Colonic mucosa (tissue), 4 donors: ENCODE measurements at regions not wholly inside any gene's neighbourhood (a gene's known extent, or its start where the extent isn't known, plus 50 kb on each side); places are given as distances from the start of the nearest gene placed in this dataset.

ENCODE experiments used
- DNase-seq: peaks from one replicate; pipeline ENCODE4 v3.0.0-alpha.2; 2020
- H3K27ac ChIP-seq: fragments of 200-600 bp; one replicate; pipeline ENCODE4 v1.8.0; 2021
- H3K27me3 ChIP-seq: fragments of 200-600 bp; one replicate; pipeline ENCODE4 v1.8.0; 2021
- H3K36me3 ChIP-seq: fragments of 200-600 bp; one replicate; pipeline ENCODE4 v1.8.0; 2021
- H3K4me1 ChIP-seq: fragments of 200-600 bp; one replicate; pipeline ENCODE4 v1.8.0; 2021; ENCODE audit warnings: mild to moderate bottlenecking
- H3K4me3 ChIP-seq: fragments of 200-600 bp; one replicate; pipeline ENCODE4 v1.8.0; 2021
- H3K9ac ChIP-seq, 2 donors: one replicate each; pipeline ENCODE4 v1.7.0; 2013; ENCODE audit warnings: control low read depth in 2 of 2, low read depth in 2 of 2, low read length in 2 of 2
- H3K9me3 ChIP-seq: fragments of 200-600 bp; one replicate; pipeline ENCODE4 v1.8.0; 2021
- CTCF ChIP-seq: fragments of 200-600 bp; IDR thresholded peaks from one replicate; pipeline ENCODE4 v1.8.0; 2022; ENCODE audit warnings: antibody characterized with exemption, mild to moderate bottlenecking
- intact Hi-C: fragments of 100-400 bp; cut with DNase I; formaldehyde crosslinking; loops from one replicate; pipeline ENCODE4 v1.14.1; 2022
- donor health status: healthy.
- donor health status: DM: no; HTN: no; CAD: no.
- donor health status: DM: no; HTN: no; CAD: no.

- no peaks in the 10 kb centered on the region for H3K27me3 ChIP-seq
- no peaks in the 10 kb centered on the region for H3K4me1 ChIP-seq
- H3K9me3 ChIP-seq, result no peaks in the 10 kb centered on the region
- DNase-seq, result no peak
- no peak overlapping the region for H3K27ac ChIP-seq
- H3K36me3 ChIP-seq, result no peaks in the 10 kb centered on the region
- no peak overlapping the region for H3K4me3 ChIP-seq
- intact Hi-C loops, result no loop called here
- no peak overlapping the region for H3K9ac ChIP-seq
- TF ChIP-seq CTCF, result no peak
These were observed 60.4 kb upstream of the NPVF start for GRCh38 chr7:25288556-25289307.

DNA sequence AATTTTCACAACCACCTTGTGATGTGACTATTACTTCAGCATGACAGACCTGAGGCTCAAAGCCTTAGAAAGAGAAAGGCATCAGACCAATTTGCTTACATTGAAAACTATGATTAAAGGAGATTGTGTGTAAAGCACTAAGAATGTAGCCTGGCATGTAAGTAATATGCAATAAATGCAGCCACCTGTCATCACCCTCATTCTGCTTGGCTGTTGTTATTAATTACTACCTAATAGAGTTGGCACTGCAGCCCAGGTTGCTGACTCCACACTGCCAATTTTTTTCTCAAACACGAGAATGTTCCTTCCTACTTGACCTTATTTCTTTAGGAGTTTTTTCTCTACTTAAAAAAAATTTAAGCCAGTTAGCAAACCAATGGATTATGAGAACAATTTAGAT lies 61.2 kb upstream of the NPVF start:
- Histone ChIP-seq H3K4me3 (no peak overlapping the region), H3K4me1 (no peaks in the 10 kb centered on the region), H3K9me3 (no peaks in the 10 kb centered on the region), H3K27me3 (no peaks in the 10 kb centered on the region), H3K36me3 (no peaks in the 10 kb centered on the region), H3K9ac (no peak overlapping the region), H3K27ac (no peak overlapping the region)
- intact Hi-C loops, result no loop called here
- no peak for TF ChIP-seq CTCF
- DNase-seq, result no peak

GRCh38 chr7:25294624-25295023 lies 66.3 kb upstream of the NPVF start:
- no peaks in the 10 kb centered on the region for H3K27me3 ChIP-seq
- no peak for TF ChIP-seq CTCF
- no peak overlapping the region for H3K4me3 ChIP-seq
- intact Hi-C loops, result no loop called here
- H3K9me3 ChIP-seq, result no peaks in the 10 kb centered on the region
- no peaks in the 10 kb centered on the region for H3K36me3 ChIP-seq
- H3K9ac ChIP-seq, result no peak overlapping the region
- no peak for DNase-seq
- H3K4me1 ChIP-seq, result no peaks in the 10 kb centered on the region
- H3K27ac ChIP-seq, result no peak overlapping the region

- no peak for DNase-seq
- intact Hi-C loops, result no loop called here
- TF ChIP-seq CTCF, result no peak
- Histone ChIP-seq H3K4me1 (no peaks in the 10 kb centered on the region), H3K27me3 (no peaks in the 10 kb centered on the region), H3K36me3 (no peaks in the 10 kb centered on the region), H3K9ac (no peak overlapping the region), H3K4me3 (no peak overlapping the region), H3K9me3 (no peaks in the 10 kb centered on the region), H3K27ac (no peak overlapping the region)
These were observed 67.1 kb upstream of the NPVF start for GRCh38 chr7:25295387-25295786.

GRCh38 chr7:25296086-25296485 lies 67.8 kb upstream of the NPVF start:
- intact Hi-C loops, result no loop called here
- Histone ChIP-seq H3K9ac (no peak overlapping the region), H3K4me3 (no peak overlapping the region), H3K4me1 (no peaks in the 10 kb centered on the region), H3K9me3 (no peaks in the 10 kb centered on the region), H3K27me3 (no peaks in the 10 kb centered on the region), H3K27ac (no peak overlapping the region), H3K36me3 (no peaks in the 10 kb centered on the region)
- no peak for TF ChIP-seq CTCF
- DNase-seq, result no peak
